ENCODE measurements at regions not wholly inside any gene's neighbourhood (a gene's known extent, or its start where the extent isn't known, plus 50 kb on each side); places are given as distances from the start of the nearest gene placed in this dataset.

DNA sequence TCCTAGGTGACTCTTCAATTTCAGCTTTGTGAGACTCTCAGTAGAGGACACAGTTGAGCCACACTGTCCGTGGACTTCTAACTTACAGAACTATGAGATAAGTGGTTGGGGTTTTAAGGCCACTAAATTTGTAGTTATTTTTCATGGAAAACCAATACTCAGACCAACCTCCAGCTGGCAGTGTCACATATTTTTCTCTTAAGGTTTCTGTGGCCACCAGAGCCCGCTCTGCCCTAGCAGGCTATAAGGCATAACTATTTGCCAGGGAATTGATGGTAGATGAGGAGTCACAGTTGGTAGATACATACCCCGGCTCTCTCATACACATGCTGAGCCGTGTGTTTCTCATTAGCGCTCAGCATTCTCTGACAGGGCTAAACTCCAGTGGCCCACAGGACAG is 336.8 kb upstream of the MON1B start:
- Histone ChIP-seq H3K27ac (ENCODE audit: low read depth, low read length) (no peak overlapping the region), H3K36me3 (ENCODE audit: control insufficient read depth, insufficient read depth, low read length) (no peaks in the 10 kb centered on the region), H3K9ac (ENCODE audit: extremely low read depth, low read length, poor library complexity, severe bottlenecking) (no peak overlapping the region), H3K4me1 (ENCODE audit: control insufficient read depth, insufficient read depth, low read length) (no peaks in the 10 kb centered on the region), H3K27me3 (ENCODE audit: control insufficient read depth, insufficient read depth, low read length, poor library complexity, severe bottlenecking) (no peaks in the 10 kb centered on the region), H3K9me3 (ENCODE audit: control insufficient read depth, low read length) (no peaks in the 10 kb centered on the region), H3K4me3 (ENCODE audit: low read length) (no peak overlapping the region)
- no peaks in the 10 kb centered on the region for H3K27me3 Mint-ChIP-seq (ENCODE audit: insufficient read depth)
- H3K27ac Mint-ChIP-seq = no peak overlapping the region
- no peaks in the 10 kb centered on the region for H3K4me1 Mint-ChIP-seq
- 89 to 96% methylated on average over 4 to 5 of the region's 5 CpGs for WGBS, 2 experiments (ENCODE audit: insufficient coverage in 1 of 2, insufficient read length in 1 of 2)
- no peaks in the 10 kb centered on the region for H3K9me3 Mint-ChIP-seq
- no peaks in the 10 kb centered on the region for H3K36me3 Mint-ChIP-seq (ENCODE audit: low read depth)
- DNase-seq = peak; percentile 51
- H3K4me3 Mint-ChIP-seq = no peak overlapping the region
- TF ChIP-seq, protein P1, sequence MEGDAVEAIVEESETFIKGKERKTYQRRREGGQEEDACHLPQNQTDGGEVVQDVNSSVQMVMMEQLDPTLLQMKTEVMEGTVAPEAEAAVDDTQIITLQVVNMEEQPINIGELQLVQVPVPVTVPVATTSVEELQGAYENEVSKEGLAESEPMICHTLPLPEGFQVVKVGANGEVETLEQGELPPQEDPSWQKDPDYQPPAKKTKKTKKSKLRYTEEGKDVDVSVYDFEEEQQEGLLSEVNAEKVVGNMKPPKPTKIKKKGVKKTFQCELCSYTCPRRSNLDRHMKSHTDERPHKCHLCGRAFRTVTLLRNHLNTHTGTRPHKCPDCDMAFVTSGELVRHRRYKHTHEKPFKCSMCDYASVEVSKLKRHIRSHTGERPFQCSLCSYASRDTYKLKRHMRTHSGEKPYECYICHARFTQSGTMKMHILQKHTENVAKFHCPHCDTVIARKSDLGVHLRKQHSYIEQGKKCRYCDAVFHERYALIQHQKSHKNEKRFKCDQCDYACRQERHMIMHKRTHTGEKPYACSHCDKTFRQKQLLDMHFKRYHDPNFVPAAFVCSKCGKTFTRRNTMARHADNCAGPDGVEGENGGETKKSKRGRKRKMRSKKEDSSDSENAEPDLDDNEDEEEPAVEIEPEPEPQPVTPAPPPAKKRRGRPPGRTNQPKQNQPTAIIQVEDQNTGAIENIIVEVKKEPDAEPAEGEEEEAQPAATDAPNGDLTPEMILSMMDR (conservative IDR thresholded peaks at IDR 0.05) = peak; percentile 51

DNA sequence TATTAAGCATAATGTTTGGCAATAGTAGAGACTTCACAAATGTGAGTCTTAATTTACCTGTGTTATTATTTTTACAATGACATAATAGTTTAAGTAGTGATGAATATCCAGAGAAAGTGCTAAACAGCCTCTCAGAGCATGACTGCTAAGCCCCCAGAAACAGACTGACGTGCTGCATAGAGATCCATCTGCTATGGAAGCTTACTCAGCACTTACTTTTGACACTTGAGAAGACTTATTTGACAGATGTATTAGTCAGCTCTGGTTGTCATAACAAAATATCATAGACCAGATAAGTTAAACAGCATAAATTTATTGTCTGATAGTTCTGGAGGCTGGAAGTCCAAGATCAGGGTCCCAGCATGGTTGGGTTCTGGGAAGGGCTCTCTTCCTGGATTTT is 334.9 kb upstream of the MON1B start:
- Histone ChIP-seq H3K4me3 (ENCODE audit: low read length) (no peak overlapping the region), H3K36me3 (ENCODE audit: control insufficient read depth, insufficient read depth, low read length) (no peaks in the 10 kb centered on the region), H3K9ac (ENCODE audit: extremely low read depth, low read length, poor library complexity, severe bottlenecking) (no peak overlapping the region), H3K9me3 (ENCODE audit: control insufficient read depth, low read length) (no peaks in the 10 kb centered on the region), H3K27ac (ENCODE audit: low read depth, low read length) (no peak overlapping the region), H3K27me3 (ENCODE audit: control insufficient read depth, insufficient read depth, low read length, poor library complexity, severe bottlenecking) (no peaks in the 10 kb centered on the region), H3K4me1 (ENCODE audit: control insufficient read depth, insufficient read depth, low read length) (no peaks in the 10 kb centered on the region)
- no peaks in the 10 kb centered on the region for H3K27me3 Mint-ChIP-seq (ENCODE audit: insufficient read depth)
- TF ChIP-seq, protein P1 (conservative IDR thresholded peaks at IDR 0.05) = no peak
- no peak overlapping the region for H3K27ac Mint-ChIP-seq
- H3K4me1 Mint-ChIP-seq = no peaks in the 10 kb centered on the region
- no peak for DNase-seq
- no peak overlapping the region for H3K4me3 Mint-ChIP-seq
- WGBS, 2 experiments (ENCODE audit: insufficient coverage in 1 of 2, insufficient read length in 1 of 2) = 90% methylated on average over 1 of the region's 1 CpG; no CpG with 5 or more reads in 1 of the 2 experiments
- no peaks in the 10 kb centered on the region for H3K36me3 Mint-ChIP-seq (ENCODE audit: low read depth)
- H3K9me3 Mint-ChIP-seq = no peaks in the 10 kb centered on the region

DNA sequence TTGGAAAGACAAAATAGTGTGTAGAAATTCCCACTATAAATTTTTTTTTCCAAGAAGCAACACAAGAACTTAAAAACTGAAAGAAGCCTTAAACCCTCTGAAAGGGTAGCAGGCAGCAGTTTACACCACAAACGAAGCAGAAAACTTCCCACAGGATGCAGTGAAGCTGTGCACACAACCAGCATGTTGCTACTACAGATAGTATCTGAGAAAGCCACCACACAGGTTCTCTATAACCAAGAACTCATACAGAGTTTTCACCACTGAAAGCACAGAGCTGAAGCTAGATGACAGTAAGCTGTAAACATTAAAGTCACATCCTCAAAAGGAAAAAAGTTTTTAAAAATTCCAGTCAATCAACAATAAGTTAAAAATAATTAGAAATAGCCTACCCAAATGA is 333.6 kb upstream of the MON1B start:
- TF ChIP-seq, protein P1 (conservative IDR thresholded peaks at IDR 0.05) = no peak
- Histone ChIP-seq H3K4me3 (ENCODE audit: low read length) (no peak overlapping the region), H3K36me3 (ENCODE audit: control insufficient read depth, insufficient read depth, low read length) (no peaks in the 10 kb centered on the region), H3K27ac (ENCODE audit: low read depth, low read length) (no peak overlapping the region), H3K9me3 (ENCODE audit: control insufficient read depth, low read length) (no peaks in the 10 kb centered on the region), H3K4me1 (ENCODE audit: control insufficient read depth, insufficient read depth, low read length) (no peaks in the 10 kb centered on the region), H3K9ac (ENCODE audit: extremely low read depth, low read length, poor library complexity, severe bottlenecking) (no peak overlapping the region), H3K27me3 (ENCODE audit: control insufficient read depth, insufficient read depth, low read length, poor library complexity, severe bottlenecking) (no peaks in the 10 kb centered on the region)
- DNase-seq = no peak
- 81 to 100% methylated on average over 1 of the region's 1 CpG for WGBS, 2 experiments (ENCODE audit: insufficient coverage in 1 of 2, insufficient read length in 1 of 2)
- H3K4me3 Mint-ChIP-seq = no peak overlapping the region
- H3K36me3 Mint-ChIP-seq (ENCODE audit: low read depth) = no peaks in the 10 kb centered on the region
- no peak overlapping the region for H3K27ac Mint-ChIP-seq
- no peaks in the 10 kb centered on the region for H3K9me3 Mint-ChIP-seq
- H3K4me1 Mint-ChIP-seq = no peaks in the 10 kb centered on the region
- H3K27me3 Mint-ChIP-seq (ENCODE audit: insufficient read depth) = no peaks in the 10 kb centered on the region
